Fibroblast of gingiva (primary cell): ENCODE measurements at regions not wholly inside any gene's neighbourhood (a gene's known extent, or its start where the extent isn't known, plus 50 kb on each side); places are given as distances from the start of the nearest gene placed in this dataset.

Experiments
- DNase-seq: peaks from one replicate; pipeline ENCODE4 v3.0.0-alpha.2; 2011; ENCODE audit warnings: low read depth

- no peak for DNase-seq
Measured at GRCh38 chr17:77001487-77001886, 133.3 kb downstream of the MGAT5B start.

- DNase-seq, result no peak
Measured at GRCh38 chr17:77002103-77003045, 134.2 kb downstream of the MGAT5B start.

GRCh38 chr17:77003699-77004098 lies 135.5 kb downstream of the MGAT5B start:
- no peak for DNase-seq

GRCh38 chr17:77006971-77007649 lies 133.7 kb upstream of the SEC14L1 start:
- no peak for DNase-seq

GRCh38 chr17:77009877-77010276 lies 130.9 kb upstream of the SEC14L1 start:
- DNase-seq, result no peak

GRCh38 chr17:77010667-77011066 lies 130.1 kb upstream of the SEC14L1 start:
- no peak for DNase-seq

GRCh38 chr17:77011173-77012011 lies 129.4 kb upstream of the SEC14L1 start:
- DNase-seq, result peak; percentile 22

- DNase-seq, result no peak
Measured at GRCh38 chr17:77018504-77018903, 122.3 kb upstream of the SEC14L1 start.

GRCh38 chr17:77019893-77020379 lies 120.8 kb upstream of the SEC14L1 start:
- no peak for DNase-seq

- DNase-seq, result no peak
Measured at GRCh38 chr17:77020973-77021372, 119.8 kb upstream of the SEC14L1 start.

- no peak for DNase-seq
Measured at GRCh38 chr17:77022766-77023165, 118.0 kb upstream of the SEC14L1 start.

GRCh38 chr17:77025781-77026180 lies 115.0 kb upstream of the SEC14L1 start:
- DNase-seq, result no peak

GRCh38 chr17:77027271-77027889 lies 113.4 kb upstream of the SEC14L1 start:
- no peak for DNase-seq

GRCh38 chr17:77028900-77029299 lies 111.9 kb upstream of the SEC14L1 start:
- no peak for DNase-seq

- no peak for DNase-seq
Measured at GRCh38 chr17:77032929-77033328, 107.8 kb upstream of the SEC14L1 start.

- no peak for DNase-seq
Measured at GRCh38 chr17:77033892-77034404, 106.8 kb upstream of the SEC14L1 start.

GRCh38 chr17:77034677-77035424 lies 105.9 kb upstream of the SEC14L1 start:
- no peak for DNase-seq

GRCh38 chr17:77035526-77035925 lies 105.2 kb upstream of the SEC14L1 start:
- no peak for DNase-seq

GRCh38 chr17:77036136-77036840 lies 104.5 kb upstream of the SEC14L1 start:
- DNase-seq, result no peak

GRCh38 chr17:77036841-77037381 lies 103.9 kb upstream of the SEC14L1 start:
- no peak for DNase-seq
